ENCODE measurements at regions not wholly inside any gene's neighbourhood (a gene's known extent, or its start where the extent isn't known, plus 50 kb on each side); places are given as distances from the start of the nearest gene placed in this dataset.
"Not testable (repeated sequence)": the region's sequence is repeated elsewhere in the genome, so short reads cannot be mapped to it uniquely, and the experiment has no call there.

- no peak for TF ChIP-seq POU6F1 (CRISPR knock-in tag; IDR thresholded peaks at IDR 0.05; ENCODE audit: borderline replicate concordance, low read depth)
- no peak for TF ChIP-seq ZNF70 (CRISPR knock-in tag; IDR thresholded peaks at IDR 0.05)
- TF ChIP-seq GLIS3 (CRISPR knock-in tag; IDR thresholded peaks at IDR 0.05), result no peak
- TF ChIP-seq TCF4 (CRISPR knock-in tag; IDR thresholded peaks at IDR 0.05; ENCODE audit: borderline replicate concordance), result no peak
- TF ChIP-seq CSRNP3 (CRISPR knock-in tag; IDR thresholded peaks at IDR 0.05), result no peak
- TF ChIP-seq PPARA (CRISPR knock-in tag; IDR thresholded peaks at IDR 0.05; ENCODE audit: borderline replicate concordance), result no peak
- no peak for TF ChIP-seq ZNF8 (CRISPR knock-in tag; IDR thresholded peaks at IDR 0.05)
- TF ChIP-seq ZFP30 (CRISPR knock-in tag; IDR thresholded peaks at IDR 0.05), result no peak
- TF ChIP-seq TSHZ2 (CRISPR knock-in tag; IDR thresholded peaks at IDR 0.05), result no peak
- no peak for TF ChIP-seq PATZ1 (CRISPR knock-in tag; IDR thresholded peaks at IDR 0.05; ENCODE audit: borderline replicate concordance)
- no peak for TF ChIP-seq CREB5 (CRISPR knock-in tag; IDR thresholded peaks at IDR 0.05; ENCODE audit: low read depth)
- no peak for TF ChIP-seq ZC3H10 (CRISPR knock-in tag; IDR thresholded peaks at IDR 0.05)
- TF ChIP-seq OSR1 (CRISPR knock-in tag; IDR thresholded peaks at IDR 0.05), result no peak
- no peak for TF ChIP-seq ISL1 (CRISPR knock-in tag; IDR thresholded peaks at IDR 0.05)
- no peak for TF ChIP-seq ZFP3 (CRISPR knock-in tag; IDR thresholded peaks at IDR 0.05)
- TF ChIP-seq ARNTL (CRISPR knock-in tag; IDR thresholded peaks at IDR 0.05; ENCODE audit: borderline replicate concordance, low read depth), result no peak
- no peak for TF ChIP-seq SNAI2 (CRISPR knock-in tag; IDR thresholded peaks at IDR 0.05)
- no peak for TF ChIP-seq RARB (CRISPR knock-in tag; IDR thresholded peaks at IDR 0.05)
- no peak for TF ChIP-seq TOX (CRISPR knock-in tag; IDR thresholded peaks at IDR 0.05; ENCODE audit: borderline replicate concordance)
- ATAC-seq, result no peak
Observed at GRCh38 chrX:23514082-23514481, 153.2 kb upstream of the PRDX4 start.

- TF ChIP-seq ZFP30 (CRISPR knock-in tag; IDR thresholded peaks at IDR 0.05) (no peak), ZNF70 (CRISPR knock-in tag; IDR thresholded peaks at IDR 0.05) (no peak), CSRNP3 (CRISPR knock-in tag; IDR thresholded peaks at IDR 0.05) (no peak), POU6F1 (CRISPR knock-in tag; IDR thresholded peaks at IDR 0.05; ENCODE audit: borderline replicate concordance, low read depth) (no peak), ZNF565 (CRISPR knock-in tag; conservative IDR thresholded peaks at IDR 0.05; ENCODE audit: low read depth) (no peak), BACH2 (CRISPR knock-in tag; IDR thresholded peaks at IDR 0.05; ENCODE audit: borderline replicate concordance) (no peak), ZC3H10 (CRISPR knock-in tag; IDR thresholded peaks at IDR 0.05) (no peak), ARNTL (CRISPR knock-in tag; IDR thresholded peaks at IDR 0.05; ENCODE audit: borderline replicate concordance, low read depth) (no peak)
- no peak for ATAC-seq
Observed at GRCh38 chrX:23515028-23515427, 152.3 kb upstream of the PRDX4 start.

GRCh38 chrX:23523026-23523657, 144.2 kb upstream of the PRDX4 start:
- ATAC-seq, result not testable (repeated sequence)

All from SK-N-SH treated with all-trans-retinoic acid at 6 μM for 48 hours (cell line).